ENCODE measurements at regions not wholly inside any gene's neighbourhood (a gene's known extent, or its start where the extent isn't known, plus 50 kb on each side); places are given as distances from the start of the nearest gene placed in this dataset.
"Not testable (repeated sequence)": the region's sequence is repeated elsewhere in the genome, so short reads cannot be mapped to it uniquely, and the experiment has no call there.

GRCh38 chr4:189215574-189215973 lies 725.1 kb upstream of the FRG1 start:
- H3K4me3 ChIP-seq (ENCODE audit: low read depth, low read length) = no peak overlapping the region

GRCh38 chr4:189221691-189222090 lies 719.0 kb upstream of the FRG1 start:
- H3K4me3 ChIP-seq (ENCODE audit: low read depth, low read length) = no peak overlapping the region

- H3K4me3 ChIP-seq (ENCODE audit: low read depth, low read length) = no peak overlapping the region
These were observed 711.9 kb upstream of the FRG1 start for GRCh38 chr4:189228726-189229125.

- H3K4me3 ChIP-seq (ENCODE audit: low read depth, low read length) = no peak overlapping the region
These were observed 708.4 kb upstream of the FRG1 start for GRCh38 chr4:189232274-189232673.

- not testable (repeated sequence) for H3K4me3 ChIP-seq (ENCODE audit: low read depth, low read length)
These were observed 706.9 kb upstream of the FRG1 start for GRCh38 chr4:189233754-189234153.

GRCh38 chr4:189234948-189235347 lies 705.7 kb upstream of the FRG1 start:
- not testable (repeated sequence) for H3K4me3 ChIP-seq (ENCODE audit: low read depth, low read length)

GRCh38 chr4:189235599-189235998 lies 705.1 kb upstream of the FRG1 start:
- H3K4me3 ChIP-seq (ENCODE audit: low read depth, low read length) = no peak overlapping the region

GRCh38 chr4:189236321-189236720 lies 704.4 kb upstream of the FRG1 start:
- H3K4me3 ChIP-seq (ENCODE audit: low read depth, low read length) = not testable (repeated sequence)

- H3K4me3 ChIP-seq (ENCODE audit: low read depth, low read length) = no peak overlapping the region
These were observed 703.3 kb upstream of the FRG1 start for GRCh38 chr4:189237340-189237739.

GRCh38 chr4:189255636-189256035 lies 685.0 kb upstream of the FRG1 start:
- no peak overlapping the region for H3K4me3 ChIP-seq (ENCODE audit: low read depth, low read length)

- H3K4me3 ChIP-seq (ENCODE audit: low read depth, low read length) = no peak overlapping the region
These were observed 679.2 kb upstream of the FRG1 start for GRCh38 chr4:189261475-189261874.

GRCh38 chr4:189265515-189265914 lies 675.2 kb upstream of the FRG1 start:
- H3K4me3 ChIP-seq (ENCODE audit: low read depth, low read length) = no peak overlapping the region

- H3K4me3 ChIP-seq (ENCODE audit: low read depth, low read length) = no peak overlapping the region
These were observed 673.2 kb upstream of the FRG1 start for GRCh38 chr4:189267312-189267965.

GRCh38 chr4:189278597-189279165 lies 662.0 kb upstream of the FRG1 start:
- no peak overlapping the region for H3K4me3 ChIP-seq (ENCODE audit: low read depth, low read length)

- no peak overlapping the region for H3K4me3 ChIP-seq (ENCODE audit: low read depth, low read length)
These were observed 661.5 kb upstream of the FRG1 start for GRCh38 chr4:189279188-189279587.

- no peak overlapping the region for H3K4me3 ChIP-seq (ENCODE audit: low read depth, low read length)
These were observed 655.3 kb upstream of the FRG1 start for GRCh38 chr4:189285377-189285776.

GRCh38 chr4:189291939-189292338 lies 648.7 kb upstream of the FRG1 start:
- no peak overlapping the region for H3K4me3 ChIP-seq (ENCODE audit: low read depth, low read length)

GRCh38 chr4:189293459-189293858 lies 647.2 kb upstream of the FRG1 start:
- no peak overlapping the region for H3K4me3 ChIP-seq (ENCODE audit: low read depth, low read length)

GRCh38 chr4:189294574-189294973 lies 646.1 kb upstream of the FRG1 start:
- no peak overlapping the region for H3K4me3 ChIP-seq (ENCODE audit: low read depth, low read length)

- H3K4me3 ChIP-seq (ENCODE audit: low read depth, low read length) = no peak overlapping the region
These were observed 641.0 kb upstream of the FRG1 start for GRCh38 chr4:189299706-189300105.

GRCh38 chr4:189301692-189302091 lies 639.0 kb upstream of the FRG1 start:
- no peak overlapping the region for H3K4me3 ChIP-seq (ENCODE audit: low read depth, low read length)

GRCh38 chr4:189302719-189303118 lies 638.0 kb upstream of the FRG1 start:
- H3K4me3 ChIP-seq (ENCODE audit: low read depth, low read length) = no peak overlapping the region

GRCh38 chr4:189304167-189304566 lies 636.5 kb upstream of the FRG1 start:
- no peak overlapping the region for H3K4me3 ChIP-seq (ENCODE audit: low read depth, low read length)

Data from iPS-11a (cell line).